ENCODE measurements at regions not wholly inside any gene's neighbourhood (a gene's known extent, or its start where the extent isn't known, plus 50 kb on each side); places are given as distances from the start of the nearest gene placed in this dataset.

DNA sequence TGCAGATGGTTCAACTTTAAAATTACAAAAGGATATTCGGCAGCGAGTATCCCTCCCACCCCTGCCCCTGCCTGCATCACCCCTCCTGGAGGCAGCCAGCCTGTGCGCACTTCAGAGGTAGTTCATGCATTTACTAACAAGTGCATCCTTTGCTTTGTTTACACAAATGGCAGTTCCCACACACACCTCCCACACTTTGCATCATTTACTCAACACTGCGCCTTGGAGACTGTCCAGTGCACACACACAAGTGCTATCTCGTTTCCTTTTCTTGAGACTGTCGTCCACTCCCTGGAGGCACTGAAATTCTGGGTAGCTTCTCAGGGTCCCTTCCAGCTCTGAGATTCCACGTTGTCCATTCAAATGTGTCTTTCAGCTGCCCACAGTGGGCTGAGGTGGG lies 53.1 kb upstream of the VSX1 start:
- TF ChIP-seq, protein P1, sequence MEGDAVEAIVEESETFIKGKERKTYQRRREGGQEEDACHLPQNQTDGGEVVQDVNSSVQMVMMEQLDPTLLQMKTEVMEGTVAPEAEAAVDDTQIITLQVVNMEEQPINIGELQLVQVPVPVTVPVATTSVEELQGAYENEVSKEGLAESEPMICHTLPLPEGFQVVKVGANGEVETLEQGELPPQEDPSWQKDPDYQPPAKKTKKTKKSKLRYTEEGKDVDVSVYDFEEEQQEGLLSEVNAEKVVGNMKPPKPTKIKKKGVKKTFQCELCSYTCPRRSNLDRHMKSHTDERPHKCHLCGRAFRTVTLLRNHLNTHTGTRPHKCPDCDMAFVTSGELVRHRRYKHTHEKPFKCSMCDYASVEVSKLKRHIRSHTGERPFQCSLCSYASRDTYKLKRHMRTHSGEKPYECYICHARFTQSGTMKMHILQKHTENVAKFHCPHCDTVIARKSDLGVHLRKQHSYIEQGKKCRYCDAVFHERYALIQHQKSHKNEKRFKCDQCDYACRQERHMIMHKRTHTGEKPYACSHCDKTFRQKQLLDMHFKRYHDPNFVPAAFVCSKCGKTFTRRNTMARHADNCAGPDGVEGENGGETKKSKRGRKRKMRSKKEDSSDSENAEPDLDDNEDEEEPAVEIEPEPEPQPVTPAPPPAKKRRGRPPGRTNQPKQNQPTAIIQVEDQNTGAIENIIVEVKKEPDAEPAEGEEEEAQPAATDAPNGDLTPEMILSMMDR (tag by site-specific recombination; IDR thresholded peaks at IDR 0.05), result no peak
- TF ChIP-seq, protein P2, sequence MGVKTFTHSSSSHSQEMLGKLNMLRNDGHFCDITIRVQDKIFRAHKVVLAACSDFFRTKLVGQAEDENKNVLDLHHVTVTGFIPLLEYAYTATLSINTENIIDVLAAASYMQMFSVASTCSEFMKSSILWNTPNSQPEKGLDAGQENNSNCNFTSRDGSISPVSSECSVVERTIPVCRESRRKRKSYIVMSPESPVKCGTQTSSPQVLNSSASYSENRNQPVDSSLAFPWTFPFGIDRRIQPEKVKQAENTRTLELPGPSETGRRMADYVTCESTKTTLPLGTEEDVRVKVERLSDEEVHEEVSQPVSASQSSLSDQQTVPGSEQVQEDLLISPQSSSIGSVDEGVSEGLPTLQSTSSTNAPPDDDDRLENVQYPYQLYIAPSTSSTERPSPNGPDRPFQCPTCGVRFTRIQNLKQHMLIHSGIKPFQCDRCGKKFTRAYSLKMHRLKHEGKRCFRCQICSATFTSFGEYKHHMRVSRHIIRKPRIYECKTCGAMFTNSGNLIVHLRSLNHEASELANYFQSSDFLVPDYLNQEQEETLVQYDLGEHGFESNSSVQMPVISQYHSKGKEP (tag by site-specific recombination; IDR thresholded peaks at IDR 0.05), result no peak
- TF ChIP-seq, protein P3, sequence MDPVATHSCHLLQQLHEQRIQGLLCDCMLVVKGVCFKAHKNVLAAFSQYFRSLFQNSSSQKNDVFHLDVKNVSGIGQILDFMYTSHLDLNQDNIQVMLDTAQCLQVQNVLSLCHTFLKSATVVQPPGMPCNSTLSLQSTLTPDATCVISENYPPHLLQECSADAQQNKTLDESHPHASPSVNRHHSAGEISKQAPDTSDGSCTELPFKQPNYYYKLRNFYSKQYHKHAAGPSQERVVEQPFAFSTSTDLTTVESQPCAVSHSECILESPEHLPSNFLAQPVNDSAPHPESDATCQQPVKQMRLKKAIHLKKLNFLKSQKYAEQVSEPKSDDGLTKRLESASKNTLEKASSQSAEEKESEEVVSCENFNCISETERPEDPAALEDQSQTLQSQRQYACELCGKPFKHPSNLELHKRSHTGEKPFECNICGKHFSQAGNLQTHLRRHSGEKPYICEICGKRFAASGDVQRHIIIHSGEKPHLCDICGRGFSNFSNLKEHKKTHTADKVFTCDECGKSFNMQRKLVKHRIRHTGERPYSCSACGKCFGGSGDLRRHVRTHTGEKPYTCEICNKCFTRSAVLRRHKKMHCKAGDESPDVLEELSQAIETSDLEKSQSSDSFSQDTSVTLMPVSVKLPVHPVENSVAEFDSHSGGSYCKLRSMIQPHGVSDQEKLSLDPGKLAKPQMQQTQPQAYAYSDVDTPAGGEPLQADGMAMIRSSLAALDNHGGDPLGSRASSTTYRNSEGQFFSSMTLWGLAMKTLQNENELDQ (tag by site-specific recombination; IDR thresholded peaks at IDR 0.05; ENCODE audit: low read depth), result no peak
- TF ChIP-seq ZNF274 (IDR thresholded peaks at IDR 0.05; ENCODE audit: low read length) (no peak), ZNF274 (tag by site-specific recombination; IDR thresholded peaks at IDR 0.05; ENCODE audit: borderline replicate concordance) (no peak), ZNF843 (tag by site-specific recombination; IDR thresholded peaks at IDR 0.05) (no peak), SETDB1 (IDR thresholded peaks at IDR 0.05; ENCODE audit: insufficient read length, low read length) (no peak), ZNF549 (tag by site-specific recombination; IDR thresholded peaks at IDR 0.05) (no peak), ZNF510 (tag by site-specific recombination; IDR thresholded peaks at IDR 0.05; ENCODE audit: insufficient replicate concordance) (no peak), SP2 (tag by site-specific recombination; IDR thresholded peaks at IDR 0.05) (no peak), ZBTB21 (tag by site-specific recombination; IDR thresholded peaks at IDR 0.05) (no peak)
- TF ChIP-seq, protein P4, sequence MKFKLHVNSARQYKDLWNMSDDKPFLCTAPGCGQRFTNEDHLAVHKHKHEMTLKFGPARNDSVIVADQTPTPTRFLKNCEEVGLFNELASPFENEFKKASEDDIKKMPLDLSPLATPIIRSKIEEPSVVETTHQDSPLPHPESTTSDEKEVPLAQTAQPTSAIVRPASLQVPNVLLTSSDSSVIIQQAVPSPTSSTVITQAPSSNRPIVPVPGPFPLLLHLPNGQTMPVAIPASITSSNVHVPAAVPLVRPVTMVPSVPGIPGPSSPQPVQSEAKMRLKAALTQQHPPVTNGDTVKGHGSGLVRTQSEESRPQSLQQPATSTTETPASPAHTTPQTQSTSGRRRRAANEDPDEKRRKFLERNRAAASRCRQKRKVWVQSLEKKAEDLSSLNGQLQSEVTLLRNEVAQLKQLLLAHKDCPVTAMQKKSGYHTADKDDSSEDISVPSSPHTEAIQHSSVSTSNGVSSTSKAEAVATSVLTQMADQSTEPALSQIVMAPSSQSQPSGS (tag by site-specific recombination; IDR thresholded peaks at IDR 0.05; ENCODE audit: low read depth), result no peak
- TF ChIP-seq, protein P5, sequence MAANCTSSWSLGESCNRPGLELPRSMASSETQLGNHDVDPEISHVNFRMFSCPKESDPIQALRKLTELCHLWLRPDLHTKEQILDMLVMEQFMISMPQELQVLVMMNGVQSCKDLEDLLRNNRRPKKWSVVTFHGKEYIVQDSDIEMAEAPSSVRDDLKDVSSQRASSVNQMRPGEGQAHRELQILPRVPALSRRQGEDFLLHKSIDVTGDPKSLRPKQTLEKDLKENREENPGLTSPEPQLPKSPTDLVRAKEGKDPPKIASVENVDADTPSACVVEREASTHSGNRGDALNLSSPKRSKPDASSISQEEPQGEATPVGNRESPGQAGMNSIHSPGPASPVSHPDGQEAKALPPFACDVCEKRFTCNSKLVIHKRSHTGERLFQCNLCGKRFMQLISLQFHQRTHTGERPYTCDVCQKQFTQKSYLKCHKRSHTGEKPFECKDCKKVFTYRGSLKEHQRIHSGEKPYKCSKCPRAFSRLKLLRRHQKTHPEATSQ (tag by site-specific recombination; IDR thresholded peaks at IDR 0.05), result no peak
- TF ChIP-seq, protein P6, sequence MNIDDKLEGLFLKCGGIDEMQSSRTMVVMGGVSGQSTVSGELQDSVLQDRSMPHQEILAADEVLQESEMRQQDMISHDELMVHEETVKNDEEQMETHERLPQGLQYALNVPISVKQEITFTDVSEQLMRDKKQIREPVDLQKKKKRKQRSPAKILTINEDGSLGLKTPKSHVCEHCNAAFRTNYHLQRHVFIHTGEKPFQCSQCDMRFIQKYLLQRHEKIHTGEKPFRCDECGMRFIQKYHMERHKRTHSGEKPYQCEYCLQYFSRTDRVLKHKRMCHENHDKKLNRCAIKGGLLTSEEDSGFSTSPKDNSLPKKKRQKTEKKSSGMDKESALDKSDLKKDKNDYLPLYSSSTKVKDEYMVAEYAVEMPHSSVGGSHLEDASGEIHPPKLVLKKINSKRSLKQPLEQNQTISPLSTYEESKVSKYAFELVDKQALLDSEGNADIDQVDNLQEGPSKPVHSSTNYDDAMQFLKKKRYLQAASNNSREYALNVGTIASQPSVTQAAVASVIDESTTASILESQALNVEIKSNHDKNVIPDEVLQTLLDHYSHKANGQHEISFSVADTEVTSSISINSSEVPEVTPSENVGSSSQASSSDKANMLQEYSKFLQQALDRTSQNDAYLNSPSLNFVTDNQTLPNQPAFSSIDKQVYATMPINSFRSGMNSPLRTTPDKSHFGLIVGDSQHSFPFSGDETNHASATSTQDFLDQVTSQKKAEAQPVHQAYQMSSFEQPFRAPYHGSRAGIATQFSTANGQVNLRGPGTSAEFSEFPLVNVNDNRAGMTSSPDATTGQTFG (tag by site-specific recombination; IDR thresholded peaks at IDR 0.05; ENCODE audit: borderline replicate concordance), result no peak

All from HEK293 (cell line).